ENCODE measurements at regions not wholly inside any gene's neighbourhood (a gene's known extent, or its start where the extent isn't known, plus 50 kb on each side); places are given as distances from the start of the nearest gene placed in this dataset.

- TF ChIP-seq ZNF589 (CRISPR knock-in tag; IDR thresholded peaks at IDR 0.05; ENCODE audit: low read depth) = no peak
- TF ChIP-seq RBM15 (IDR thresholded peaks at IDR 0.05; ENCODE audit: insufficient read depth, low read length) = no peak
- no peak for TF ChIP-seq MAFK (IDR thresholded peaks at IDR 0.05; ENCODE audit: low read length)
- no peak for TF ChIP-seq NRF1 (conservative IDR thresholded peaks at IDR 0.05 in 1 of 2, IDR thresholded peaks at IDR 0.05 in 1 of 2)
- no peak for TF ChIP-seq NONO (IDR thresholded peaks at IDR 0.05; ENCODE audit: low read depth in 2 of 2, low read length in 1 of 2)
- no peak for TF ChIP-seq ZNF431 (CRISPR knock-in tag; IDR thresholded peaks at IDR 0.05)
- TF ChIP-seq ADNP (tag; IDR thresholded peaks at IDR 0.05) = no peak
- TF ChIP-seq POLR2H (tag; IDR thresholded peaks at IDR 0.05; ENCODE audit: low read depth) = no peak
- no peak for TF ChIP-seq SIRT6 (IDR thresholded peaks at IDR 0.05; ENCODE audit: low read depth, low read length)
- no peak for TF ChIP-seq ZNF444 (CRISPR knock-in tag; IDR thresholded peaks at IDR 0.05)
- no peak for TF ChIP-seq ZSCAN29 (IDR thresholded peaks at IDR 0.05)
- no peak for TF ChIP-seq FOSL1 (tag; conservative IDR thresholded peaks at IDR 0.05)
- no TSS peak for BruUV-seq (replicated peaks)
- H2AFZ ChIP-seq (ENCODE audit: low read depth, low read length) = no peak overlapping the region
- no peaks in the 10 kb centered on the region for H3K79me2 ChIP-seq (ENCODE audit: control insufficient read depth, insufficient read depth, low read length)
- no peaks in the 10 kb centered on the region for H3K9me1 ChIP-seq (ENCODE audit: control insufficient read depth, insufficient read depth, low read length)
- POLR2A ChIA-PET = no interaction called here
- no peaks in the 10 kb centered on the region for H3K27me3 ChIP-seq (ENCODE audit: control insufficient read depth in 2 of 2, insufficient read depth in 2 of 2, low read length in 2 of 2)
- DNase-seq (ENCODE audit: extremely low read depth in 1 of 4, low spot score in 3 of 4) (no peak), ATAC-seq (no peak), FAIRE-seq (no peak)
- H3K4me2 ChIP-seq (ENCODE audit: insufficient read depth, low read length) = no peak overlapping the region
- intact Hi-C loops (cut with micrococcal nuclease) = no loop called here
- no peaks in the 10 kb centered on the region for H3K36me3 ChIP-seq (ENCODE audit: control insufficient read depth, insufficient read depth, low read length)
- H3K27ac ChIP-seq (ENCODE audit: extremely low read depth, low read depth, low read length) = no peak overlapping the region
- H3K4me3 ChIP-seq = no peak overlapping the region
- 21% methylated on average over 1 of the region's 1 CpG for WGBS (ENCODE audit: insufficient coverage, low coverage, missing lambda C conversion rate)
- in situ Hi-C loops (cut with MboI) = no loop called here
- no peaks in the 10 kb centered on the region for H4K20me1 ChIP-seq (replicated peaks; ENCODE audit: control insufficient read depth, insufficient read depth, low read length)
- H3K9ac ChIP-seq (ENCODE audit: insufficient read depth in 1 of 2, low read depth in 2 of 2, low read length in 2 of 2) = no peak overlapping the region
- CTCF ChIA-PET (ENCODE audit: low intra/inter-chr PET ratio) = no interaction called here
- no peaks in the 10 kb centered on the region for H3K9me3 ChIP-seq (replicated peaks; ENCODE audit: control insufficient read depth, insufficient read depth, low read depth, low read length)
- peaks cover 0 to 4% of the 10 kb centered on the region in 2 experiments; a peak in 1 of 5 replicates for H3K4me1 ChIP-seq (replicated peaks in 1 of 2; ENCODE audit: control insufficient read depth in 2 of 2, insufficient read depth in 2 of 2, low read length in 2 of 2)
Observed at GRCh38 chr2:196225213-196225612, 53.8 kb upstream of the STK17B start.
